ENCODE measurements at regions not wholly inside any gene's neighbourhood (a gene's known extent, or its start where the extent isn't known, plus 50 kb on each side); places are given as distances from the start of the nearest gene placed in this dataset.

- no peak for DNase-seq
These were observed 50.7 kb upstream of the TNFRSF21 start for GRCh38 chr6:47360388-47360787.

- DNase-seq, result no peak
These were observed 53.3 kb upstream of the TNFRSF21 start for GRCh38 chr6:47362857-47363461.

- no peak for DNase-seq
These were observed 54.0 kb upstream of the TNFRSF21 start for GRCh38 chr6:47363736-47364135.

- DNase-seq, result no peak
These were observed 56.7 kb upstream of the TNFRSF21 start for GRCh38 chr6:47366335-47366890.

- DNase-seq, result no peak
These were observed 61.6 kb upstream of the TNFRSF21 start for GRCh38 chr6:47371139-47371869.

GRCh38 chr6:47371870-47372255, 62.2 kb upstream of the TNFRSF21 start:
- no peak for DNase-seq

GRCh38 chr6:47372318-47372717, 62.6 kb upstream of the TNFRSF21 start:
- DNase-seq, result no peak

- DNase-seq, result no peak
These were observed 65.7 kb upstream of the TNFRSF21 start for GRCh38 chr6:47375426-47375825.

GRCh38 chr6:47376930-47377329, 67.2 kb upstream of the TNFRSF21 start:
- DNase-seq, result no peak

- DNase-seq, result no peak
These were observed 68.3 kb upstream of the TNFRSF21 start for GRCh38 chr6:47377971-47378370.

- no peak for DNase-seq
These were observed 69.6 kb upstream of the TNFRSF21 start for GRCh38 chr6:47379328-47379727.

- no peak for DNase-seq
These were observed 70.5 kb upstream of the TNFRSF21 start for GRCh38 chr6:47380251-47380650.

- DNase-seq, result no peak
These were observed 71.3 kb upstream of the TNFRSF21 start for GRCh38 chr6:47381036-47381435.

- no peak for DNase-seq
These were observed 73.7 kb upstream of the TNFRSF21 start for GRCh38 chr6:47383360-47383759.

- DNase-seq, result no peak
These were observed 82.0 kb upstream of the TNFRSF21 start for GRCh38 chr6:47391675-47392074.

- no peak for DNase-seq
These were observed 82.5 kb upstream of the TNFRSF21 start for GRCh38 chr6:47392251-47392650.

- no peak for DNase-seq
These were observed 81.1 kb upstream of the CD2AP start for GRCh38 chr6:47396401-47397069.

GRCh38 chr6:47400581-47400980, 77.0 kb upstream of the CD2AP start:
- DNase-seq, result no peak

- no peak for DNase-seq
These were observed 75.5 kb upstream of the CD2AP start for GRCh38 chr6:47402081-47402480.

- DNase-seq, result no peak
These were observed 74.5 kb upstream of the CD2AP start for GRCh38 chr6:47403056-47403455.

- no peak for DNase-seq
These were observed 73.8 kb upstream of the CD2AP start for GRCh38 chr6:47403801-47404200.

GRCh38 chr6:47404435-47404834, 73.2 kb upstream of the CD2AP start:
- DNase-seq, result no peak

GRCh38 chr6:47405273-47405672, 72.3 kb upstream of the CD2AP start:
- no peak for DNase-seq

All from stimulated activated naive CD4-positive, alpha-beta T cell treated with Interleukin-2 at 50 U/mL for 16 hours (primary cell).